HG02678 (cell line): ENCODE measurements at regions not wholly inside any gene's neighbourhood (a gene's known extent, or its start where the extent isn't known, plus 50 kb on each side); places are given as distances from the start of the nearest gene placed in this dataset.

Source experiments
- ATAC-seq: cut with Tn5 transposase; IDR thresholded peaks from one replicate; pipeline ENCODE4 v1.9.1; 2021; ENCODE audit warnings: mild to moderate bottlenecking, moderate library complexity; ENCODE audit not compliant: unreplicated experiment

DNA sequence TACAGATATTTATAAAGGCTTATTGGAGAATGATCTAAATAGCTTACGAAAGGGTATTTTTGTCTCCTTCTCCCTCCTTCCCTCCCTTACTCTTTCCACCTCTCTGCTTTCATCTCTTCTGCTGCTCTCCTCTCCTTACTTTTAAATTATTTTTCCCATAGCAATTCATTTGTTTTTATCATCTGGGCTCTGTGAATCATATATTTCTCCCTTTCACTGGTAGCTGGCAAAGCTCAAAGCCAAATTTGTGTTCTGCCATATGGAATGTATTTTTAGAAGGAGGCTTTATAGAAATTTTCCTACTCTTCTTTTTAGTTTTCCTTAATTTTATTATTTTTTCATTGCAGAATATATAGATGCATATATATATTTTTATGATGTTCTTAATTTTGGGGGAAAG is 385.8 kb downstream of the C3orf38 start:
- ATAC-seq = no peak

DNA sequence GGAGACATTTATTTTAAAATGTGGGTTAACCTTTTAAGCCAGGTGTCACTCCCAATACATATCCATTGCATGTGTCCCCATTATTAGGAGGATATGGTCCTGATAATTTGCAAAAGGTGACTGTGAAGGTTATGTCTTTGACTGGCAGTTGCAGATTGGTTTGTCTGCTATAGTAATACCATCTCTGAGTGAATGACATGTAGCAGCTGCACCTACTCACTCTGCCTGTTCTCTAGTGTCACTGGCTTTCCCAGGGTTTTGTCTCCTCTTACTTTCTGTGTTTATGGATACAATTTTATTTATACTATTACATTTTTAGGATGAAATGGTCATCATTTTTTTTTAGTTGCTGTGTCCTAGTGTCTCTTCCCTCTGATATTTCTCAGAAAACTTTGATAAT is 393.2 kb downstream of the C3orf38 start:
- ATAC-seq = no peak

DNA sequence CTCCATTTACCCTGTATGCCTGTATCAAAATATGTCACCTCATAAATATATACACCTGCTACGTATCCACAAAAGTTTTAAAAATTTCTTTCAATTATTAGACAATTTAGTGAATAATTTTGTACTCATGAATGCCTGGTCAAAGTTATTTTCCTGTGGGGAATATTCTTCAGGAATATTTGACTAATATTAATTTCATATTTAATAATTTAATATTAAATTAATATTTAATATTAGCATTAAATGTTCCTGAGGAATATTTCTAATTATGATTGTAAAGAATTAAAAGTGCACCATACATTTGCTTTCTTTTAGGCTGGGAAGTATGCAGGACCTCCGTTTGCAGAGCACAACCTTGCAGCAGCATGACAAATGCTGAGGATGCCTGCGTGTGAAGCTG is 422.7 kb downstream of the C3orf38 start:
- ATAC-seq = no peak

DNA sequence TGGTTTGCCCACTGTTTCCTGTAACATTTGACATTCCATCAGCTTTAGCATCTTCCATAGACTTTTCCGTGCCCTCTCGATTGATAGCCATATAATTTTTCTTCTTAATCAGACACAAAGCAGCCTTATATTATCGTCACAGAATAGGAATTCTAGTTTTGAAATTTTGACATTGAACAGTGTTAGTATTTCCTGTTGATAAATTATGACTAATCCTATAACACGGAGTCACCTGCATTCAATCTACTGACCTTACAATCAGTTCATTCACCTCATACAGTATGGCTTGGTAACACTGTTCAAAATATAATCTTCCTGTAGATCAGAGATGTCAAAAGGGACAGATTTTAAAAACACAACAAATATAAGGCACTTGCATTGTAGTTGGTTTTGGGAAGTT is 423.7 kb downstream of the C3orf38 start:
- ATAC-seq = no peak

DNA sequence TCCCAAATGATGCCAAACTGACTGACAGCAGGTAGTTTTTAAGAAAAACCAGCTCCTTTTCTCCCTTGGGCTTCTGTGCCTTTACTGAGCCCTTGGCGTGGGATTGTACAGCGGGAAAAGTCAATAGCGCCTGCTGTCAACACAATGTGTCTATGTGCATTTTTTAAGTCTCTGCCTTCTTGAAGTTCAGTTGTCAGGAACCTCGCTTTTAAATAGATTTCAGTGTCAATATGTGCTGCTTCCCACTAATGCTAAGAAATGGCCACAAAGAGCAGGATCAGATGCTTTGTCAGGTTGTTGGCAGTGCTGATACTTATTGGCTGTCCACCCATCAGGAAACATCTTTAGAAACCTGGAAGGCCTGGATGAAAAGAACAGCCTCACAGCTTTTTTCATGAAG is 424.4 kb downstream of the C3orf38 start:
- no peak for ATAC-seq

DNA sequence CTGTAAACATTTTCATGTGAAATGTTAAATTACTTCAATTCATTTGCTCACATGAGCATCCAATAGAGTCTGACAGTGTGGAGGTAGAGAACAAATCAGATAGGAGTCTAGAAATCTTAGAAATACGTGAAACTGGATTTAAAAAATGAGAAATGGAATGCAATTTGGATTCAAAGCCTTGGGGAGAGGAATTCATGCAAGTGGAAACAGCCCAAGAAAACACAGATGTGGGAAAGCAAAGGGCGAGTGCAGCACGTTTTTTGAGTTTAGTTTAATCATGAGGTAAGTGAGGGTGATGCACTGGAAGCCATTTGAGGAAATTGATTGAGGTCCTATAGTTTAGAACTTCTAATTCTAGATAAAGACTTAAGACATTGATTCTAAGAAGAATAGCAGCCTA is 434.7 kb downstream of the C3orf38 start:
- no peak for ATAC-seq

DNA sequence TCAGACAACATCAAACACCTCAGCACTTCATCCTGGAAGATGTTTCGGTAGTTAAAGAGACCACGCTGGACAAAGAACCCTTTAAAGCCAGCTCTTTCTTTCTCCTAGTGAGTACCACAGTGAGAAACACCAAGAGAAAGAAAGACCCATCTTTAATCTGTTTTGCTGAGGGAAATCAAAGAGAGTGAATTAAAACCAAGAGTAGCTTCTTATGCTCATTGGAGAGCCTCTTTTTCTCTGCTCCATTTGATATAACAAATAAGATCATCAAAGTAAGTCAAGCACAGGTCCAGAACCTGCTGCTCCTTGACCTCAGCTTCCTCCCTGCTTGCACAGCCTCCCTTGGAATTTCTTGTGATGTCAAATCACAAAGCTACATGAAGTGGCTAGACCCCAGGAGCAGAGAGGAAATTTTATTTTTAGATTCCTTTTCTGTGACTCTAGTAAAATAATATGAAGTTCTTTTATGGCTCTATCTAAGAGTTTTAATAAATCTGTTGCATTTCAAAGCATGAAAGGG is 436.4 kb downstream of the C3orf38 start:
- ATAC-seq = no peak

DNA sequence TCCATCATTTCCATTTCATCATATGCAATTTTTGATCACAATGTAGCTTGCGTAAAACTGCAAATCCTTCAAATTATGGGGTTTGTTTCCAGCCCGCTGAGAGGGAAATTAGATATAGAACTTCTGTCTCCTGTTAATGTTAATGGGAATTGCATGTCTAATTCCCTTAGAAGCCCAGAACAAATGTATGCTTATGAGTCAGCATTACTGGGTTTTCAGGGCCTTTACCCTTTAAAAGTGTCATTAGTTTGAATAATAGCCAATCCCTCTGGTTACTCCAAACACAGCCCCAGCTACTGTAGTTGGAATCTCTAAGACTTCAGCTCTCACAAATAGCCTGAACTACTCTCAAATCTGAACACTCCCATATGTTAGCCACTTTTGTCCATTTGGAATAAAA is 439.4 kb downstream of the C3orf38 start:
- no peak for ATAC-seq

DNA sequence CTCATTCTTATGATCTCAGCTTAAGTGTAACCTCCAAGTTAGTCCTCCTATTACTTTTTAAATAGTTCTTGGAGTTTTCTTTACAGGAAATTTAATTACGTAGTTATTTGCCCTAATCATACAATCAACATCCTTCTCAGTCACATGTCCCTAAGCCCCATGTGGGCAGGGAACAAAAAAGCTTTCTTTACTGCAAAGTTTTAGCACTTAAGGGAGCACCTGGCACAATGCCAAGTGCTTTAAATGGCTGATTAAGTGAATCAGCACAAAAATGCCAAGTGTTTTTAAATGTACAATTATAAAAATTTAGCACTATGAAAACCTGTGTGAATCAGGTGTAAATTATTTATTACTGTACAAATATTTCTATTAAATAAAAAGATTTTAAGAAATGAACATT is 445.3 kb downstream of the C3orf38 start:
- no peak for ATAC-seq

DNA sequence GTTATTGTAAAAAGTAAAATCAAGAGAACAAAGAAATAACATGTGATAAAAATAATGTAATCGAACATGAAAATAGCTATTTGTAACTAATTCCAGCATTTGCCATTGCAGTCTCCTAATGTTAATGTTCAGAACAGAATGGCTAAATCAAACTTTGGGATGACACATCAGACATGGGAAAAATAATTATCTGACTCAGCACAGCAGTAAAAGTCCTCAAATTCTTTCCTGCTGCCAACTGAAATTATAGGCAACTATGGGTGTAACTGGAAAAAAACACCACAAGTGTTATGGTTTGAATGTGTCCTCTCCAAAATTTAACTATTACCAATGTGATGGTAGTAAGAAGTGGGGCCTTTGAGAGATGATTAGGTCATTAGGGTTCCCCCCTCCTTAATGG is 446.7 kb downstream of the C3orf38 start:
- ATAC-seq = no peak

DNA sequence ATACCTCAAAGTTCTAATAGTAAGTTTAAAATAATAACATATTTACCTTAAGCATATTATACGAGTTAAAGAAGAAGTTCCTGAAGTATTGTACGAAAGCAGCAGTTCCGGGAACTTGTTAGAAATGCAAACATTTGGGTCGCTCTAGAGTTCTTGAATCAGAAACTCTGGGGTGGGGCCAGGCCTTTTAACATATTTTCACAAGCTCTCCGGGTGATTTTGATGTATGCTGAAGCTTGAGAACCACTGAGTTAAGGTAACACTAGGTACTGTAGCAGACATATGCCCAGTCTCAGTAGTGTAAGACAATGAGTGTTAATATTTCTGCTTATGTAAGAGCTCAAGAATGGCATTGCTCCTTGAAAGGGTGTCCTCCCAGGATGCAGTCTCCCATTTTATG is 461.1 kb downstream of the C3orf38 start:
- ATAC-seq = no peak

DNA sequence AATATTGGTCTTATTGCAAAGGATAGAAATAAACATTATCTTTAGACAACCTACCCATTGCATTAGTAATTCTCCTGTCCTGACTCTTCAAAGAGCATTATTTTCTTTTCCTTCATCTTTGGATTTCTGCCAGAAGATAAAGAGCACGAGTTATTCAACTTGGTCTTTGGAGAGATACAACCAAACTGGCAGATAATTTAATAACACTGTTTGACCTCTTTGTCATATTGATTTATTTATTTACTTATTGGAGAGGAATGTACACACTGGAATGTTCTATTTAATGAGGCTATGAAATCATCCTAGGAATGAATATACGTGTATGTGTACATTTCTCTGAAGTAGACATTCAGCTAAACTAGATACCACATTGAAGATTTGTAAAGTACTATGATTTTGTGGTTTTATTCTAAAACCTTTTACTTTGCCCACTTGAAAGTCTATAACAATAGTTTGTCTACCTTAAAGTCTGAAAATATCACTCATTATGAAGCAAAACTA is 462.1 kb downstream of the C3orf38 start:
- ATAC-seq = no peak

DNA sequence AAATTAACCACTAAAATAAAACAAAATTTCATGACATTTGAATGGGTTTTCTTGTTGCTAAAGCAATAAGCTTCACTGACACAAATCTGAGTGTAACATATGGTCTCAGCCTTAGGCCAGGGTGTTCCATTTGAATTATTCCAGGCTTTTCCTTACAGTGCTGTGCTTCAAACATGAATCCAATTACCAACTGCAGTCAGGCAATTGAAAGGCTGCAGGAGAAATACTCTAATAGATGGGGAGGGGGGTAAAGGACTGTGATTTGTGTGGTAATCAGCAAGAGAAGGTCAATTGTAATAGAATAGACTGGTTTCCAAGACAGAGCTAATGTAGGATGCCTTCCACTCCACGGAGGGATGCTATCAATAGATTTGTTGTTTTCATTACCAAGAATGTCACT is 466.7 kb downstream of the C3orf38 start:
- ATAC-seq = no peak

DNA sequence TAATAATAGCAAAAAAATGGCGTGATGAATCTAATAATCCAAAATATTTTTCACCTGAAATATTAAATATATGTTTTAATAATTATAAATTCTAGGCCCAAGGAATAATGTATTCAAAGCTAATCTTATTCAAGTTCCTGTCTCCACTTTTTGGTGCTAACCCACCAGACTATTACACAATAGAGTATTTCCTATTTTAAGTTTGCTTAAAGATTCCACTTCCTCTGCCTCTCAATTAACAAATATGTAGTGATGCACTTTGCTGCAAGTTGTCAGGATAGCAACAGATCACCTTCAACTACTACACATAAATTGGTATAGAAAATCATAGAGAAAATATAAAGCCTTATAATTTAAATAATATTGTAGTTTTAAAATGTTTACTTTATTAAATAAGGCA is 467.5 kb downstream of the C3orf38 start:
- ATAC-seq = no peak

DNA sequence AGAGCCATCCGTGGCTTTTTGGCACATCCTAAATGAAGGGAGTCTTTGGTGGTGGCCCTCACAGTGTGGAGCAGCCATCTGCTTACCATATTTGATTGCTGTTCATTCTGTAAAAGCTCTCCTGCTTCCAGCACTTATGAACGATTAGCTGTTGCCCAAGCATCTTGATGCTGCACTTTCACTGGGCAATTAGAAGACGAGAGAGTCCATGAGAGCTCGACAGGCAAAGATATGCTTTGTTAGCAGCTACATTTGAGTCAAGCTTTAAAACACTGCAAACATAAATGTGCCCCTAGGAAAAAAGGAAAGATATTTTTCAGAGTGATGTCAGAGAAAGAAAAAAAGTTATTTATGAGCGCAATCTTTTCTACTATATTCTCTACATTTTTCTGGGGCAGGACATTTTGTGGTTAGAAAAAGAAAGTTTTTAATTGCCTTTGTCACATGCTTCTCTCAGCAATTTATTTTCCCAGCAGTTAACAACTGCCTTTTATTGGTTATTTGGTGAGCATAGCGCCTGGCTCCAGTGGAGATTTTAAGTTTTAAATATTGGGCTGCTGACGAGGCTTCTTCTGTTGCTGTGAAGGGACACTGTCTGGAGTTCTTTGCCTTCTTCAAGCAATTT is 468.4 kb downstream of the C3orf38 start:
- ATAC-seq = no peak

DNA sequence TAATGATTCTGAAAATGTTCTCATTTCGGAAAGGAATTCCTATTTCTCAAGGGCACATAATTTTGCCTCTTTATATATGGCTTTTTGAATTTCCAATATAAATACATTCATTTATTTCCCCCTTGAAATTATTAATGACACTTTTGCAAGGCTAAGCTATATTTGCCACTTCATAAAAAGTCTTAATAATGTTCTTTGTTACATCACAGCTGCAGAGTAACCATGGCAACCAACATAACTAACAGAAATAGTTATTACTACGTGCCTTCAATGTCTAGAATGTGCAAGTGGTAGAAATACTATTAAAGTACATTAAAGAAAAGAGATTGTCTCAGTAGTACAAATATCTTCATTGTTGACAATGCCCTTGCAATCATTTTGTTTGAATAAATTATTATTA is 471.8 kb downstream of the C3orf38 start:
- no peak for ATAC-seq

DNA sequence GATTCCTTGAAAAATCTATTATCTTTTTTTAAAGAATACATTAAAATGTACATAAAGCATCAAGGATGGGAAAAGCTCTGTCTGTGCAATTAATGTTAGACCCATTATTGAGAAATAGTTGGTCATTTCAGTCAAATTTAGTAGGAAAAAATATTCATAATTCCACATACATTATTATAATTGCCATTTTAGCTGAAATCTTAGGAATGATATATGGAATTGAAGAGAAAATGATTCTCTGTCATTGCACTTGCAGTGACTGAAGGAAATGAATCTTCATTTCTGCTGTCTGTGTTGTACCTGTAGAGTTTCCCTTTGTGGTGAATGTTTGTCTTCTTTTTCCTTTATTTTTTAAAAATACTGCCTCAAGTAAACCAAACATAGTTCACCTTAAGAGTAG is 473.9 kb downstream of the C3orf38 start:
- ATAC-seq = no peak

DNA sequence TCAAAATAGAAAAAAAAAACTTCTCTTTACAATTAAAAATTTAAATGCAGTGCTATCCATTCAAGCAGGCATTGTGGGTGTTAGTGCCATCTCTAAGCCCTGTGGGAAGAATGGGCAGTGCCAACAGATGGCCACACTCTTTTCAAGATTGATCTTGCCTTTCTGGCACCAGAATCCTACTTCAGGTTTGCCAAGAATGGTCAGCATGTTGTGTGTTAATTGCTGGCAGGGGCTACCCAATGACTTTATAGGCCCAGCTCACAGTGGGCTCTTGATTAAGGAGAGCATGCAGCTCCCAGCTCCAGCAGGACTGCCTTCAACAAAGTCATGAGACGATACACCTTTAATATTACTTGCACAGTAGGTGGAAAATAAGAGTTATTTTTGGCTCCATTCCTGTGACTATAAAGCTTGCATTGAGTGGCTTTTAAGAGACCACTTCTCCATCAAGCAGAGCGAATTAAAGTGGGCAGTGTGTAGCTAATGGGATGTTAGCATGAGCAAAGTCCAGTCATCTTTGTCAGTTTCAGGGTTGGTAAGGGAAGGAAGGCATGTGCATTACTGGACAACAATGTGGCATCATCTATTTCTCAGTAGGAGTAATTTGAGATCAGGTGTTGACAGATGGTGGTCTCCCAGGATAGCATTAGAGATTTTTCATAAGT is 476.8 kb downstream of the C3orf38 start:
- no peak for ATAC-seq

DNA sequence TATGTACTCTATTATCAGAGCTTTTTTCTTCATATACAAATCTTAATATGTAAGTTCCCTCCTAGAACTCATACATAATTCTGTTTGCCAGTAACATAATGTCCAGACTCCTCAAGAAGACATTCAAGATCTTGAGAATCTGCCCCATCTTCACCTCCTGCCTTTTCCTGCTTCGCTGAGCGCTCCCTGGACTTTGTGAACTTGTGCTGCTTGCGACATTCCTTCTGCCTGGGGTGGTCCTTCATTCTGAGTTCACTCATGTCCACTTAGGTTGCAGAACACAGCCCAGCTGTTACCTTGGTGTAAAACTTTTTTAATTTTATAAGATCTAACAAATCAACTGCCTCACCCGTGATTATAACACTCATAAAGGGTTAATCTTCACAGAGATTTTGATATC is 478.5 kb upstream of the EPHA3 start:
- no peak for ATAC-seq

DNA sequence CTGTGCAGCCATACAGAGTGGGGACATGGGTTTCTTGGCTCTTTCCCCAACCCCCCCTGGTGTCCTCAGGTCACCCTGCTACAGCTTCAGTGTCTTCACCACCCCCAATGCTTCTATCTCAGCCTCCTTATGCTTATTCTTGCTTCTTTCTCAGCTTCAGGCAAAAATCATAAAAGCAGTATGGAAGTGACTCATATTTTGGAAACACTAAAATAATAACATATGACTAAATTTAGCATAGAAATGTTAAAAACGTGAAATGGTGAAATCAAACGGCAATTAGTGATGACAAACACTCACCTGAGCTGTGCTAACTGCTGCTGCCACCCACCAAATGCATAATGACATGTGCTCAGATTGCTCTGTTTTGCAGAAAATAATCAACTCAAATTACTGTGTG is 475.2 kb upstream of the EPHA3 start:
- no peak for ATAC-seq

DNA sequence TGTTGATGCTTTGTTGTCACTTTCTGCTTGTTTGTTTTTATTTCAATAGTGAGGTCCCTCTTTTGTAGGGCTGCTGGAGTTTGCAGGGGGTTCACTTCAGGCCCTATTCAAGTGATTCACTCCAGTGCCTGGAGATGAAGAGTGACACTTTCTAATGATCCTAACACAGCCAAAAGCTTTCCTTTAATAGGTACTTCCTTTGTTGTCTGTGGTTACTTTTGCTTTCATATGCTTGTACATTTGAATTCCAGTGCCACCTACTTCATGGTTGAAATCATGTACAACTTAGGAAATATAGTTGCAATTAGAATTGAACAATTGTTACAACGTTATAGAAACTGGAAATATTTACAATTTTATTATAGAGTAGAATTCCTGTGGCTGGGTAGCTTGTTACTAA is 466.8 kb upstream of the EPHA3 start:
- ATAC-seq = no peak

DNA sequence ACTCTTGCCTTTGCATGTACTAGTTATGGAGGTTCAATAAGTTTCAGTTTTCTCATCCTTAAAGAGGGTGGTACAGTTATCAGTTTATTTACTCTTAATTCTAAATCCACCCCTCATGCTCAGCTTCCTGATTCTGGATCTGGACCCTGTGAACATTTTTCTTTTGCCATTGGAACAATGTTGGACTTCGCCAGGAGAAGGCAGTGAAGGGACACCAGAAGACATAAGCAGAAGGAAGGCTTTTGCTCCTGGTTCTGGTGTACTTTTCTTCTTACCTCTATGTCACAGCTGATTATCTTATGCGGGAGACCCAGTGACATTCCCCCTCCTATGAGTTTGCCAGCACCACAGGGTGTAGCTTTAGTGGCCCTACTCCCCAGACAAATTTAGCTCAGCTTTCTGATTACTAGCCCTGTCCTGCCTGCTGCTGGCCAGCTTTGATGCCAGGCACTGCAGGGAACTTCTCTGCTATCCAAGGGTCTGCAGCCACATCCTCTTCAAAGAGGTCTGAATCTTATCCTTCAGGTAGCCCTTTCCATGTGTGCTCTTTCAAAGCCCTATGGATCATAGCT is 466.3 kb upstream of the EPHA3 start:
- ATAC-seq = no peak
